ENCODE measurements at regions not wholly inside any gene's neighbourhood (a gene's known extent, or its start where the extent isn't known, plus 50 kb on each side); places are given as distances from the start of the nearest gene placed in this dataset.

DNA sequence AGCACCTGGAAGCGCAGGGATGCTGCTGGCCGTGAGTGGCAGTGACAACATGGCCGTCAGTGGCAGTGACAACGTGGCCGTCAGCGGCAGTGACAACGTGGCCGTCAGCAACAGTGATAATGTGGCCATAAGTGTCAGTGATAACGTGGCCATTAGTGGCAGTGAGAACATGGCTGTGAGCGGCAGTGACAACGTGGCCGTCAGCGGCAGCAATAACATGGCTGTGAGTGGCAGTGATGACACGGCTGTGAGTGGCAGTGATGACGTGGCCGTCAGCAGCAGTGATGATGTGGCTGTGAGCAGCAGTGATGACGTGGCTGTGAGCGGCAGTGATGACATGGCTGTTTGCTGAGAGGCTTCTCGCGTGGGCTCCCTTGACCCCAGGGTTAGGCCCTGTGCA is 169.8 kb downstream of the ERMARD start:
- Mint-ChIP-seq H3K36me3 (ENCODE audit: low read depth) (peaks cover 5% of the 10 kb centered on the region; the same call in 1 of the 3 replicates), H3K4me3 (no peak overlapping the region), H3K9me3 (peaks cover 6% of the 10 kb centered on the region), H3K4me1 (peaks cover 2% of the 10 kb centered on the region), H3K27ac (no peak overlapping the region), H3K27me3 (ENCODE audit: insufficient read depth, low read depth, poor library complexity) (peaks cover 6% of the 10 kb centered on the region)
- Histone ChIP-seq H3K27ac (ENCODE audit: low read depth) (no peak overlapping the region), H3K9me2 (ENCODE audit: insufficient read depth) (no peaks in the 10 kb centered on the region), H3K79me2 (replicated peaks; ENCODE audit: insufficient read depth) (no peaks in the 10 kb centered on the region), H3K4me3 (no peak overlapping the region), H3K4me1 (ENCODE audit: insufficient read depth) (no peaks in the 10 kb centered on the region), H2AFZ (no peak overlapping the region), H4K20me1 (replicated peaks; ENCODE audit: insufficient read depth) (no peaks in the 10 kb centered on the region), H3K4me2 (no peak overlapping the region), H3K36me3 (ENCODE audit: insufficient read depth) (no peaks in the 10 kb centered on the region), H3F3A (replicated peaks; ENCODE audit: low read depth) (0 out of 2 replicates have a peak, but pooled peaks cover 5% of the 10 kb centered on the region), H3K27me3 (ENCODE audit: insufficient read depth) (no peaks in the 10 kb centered on the region)
- TF ChIP-seq EZH2phosphoT487 (IDR thresholded peaks at IDR 0.05; ENCODE audit: unreplicated experiment) (no peak), ZNF331 (CRISPR knock-in tag; IDR thresholded peaks at IDR 0.05; ENCODE audit: low read depth) (no peak), ZNF114 (CRISPR knock-in tag; IDR thresholded peaks at IDR 0.05) (no peak), CREB1 (CRISPR knock-in tag; IDR thresholded peaks at IDR 0.05; ENCODE audit: low read depth) (no peak), EZH2 (IDR thresholded peaks at IDR 0.05; ENCODE audit: low read depth, unreplicated experiment) (no peak)
- TF ChIP-seq, protein P1, sequence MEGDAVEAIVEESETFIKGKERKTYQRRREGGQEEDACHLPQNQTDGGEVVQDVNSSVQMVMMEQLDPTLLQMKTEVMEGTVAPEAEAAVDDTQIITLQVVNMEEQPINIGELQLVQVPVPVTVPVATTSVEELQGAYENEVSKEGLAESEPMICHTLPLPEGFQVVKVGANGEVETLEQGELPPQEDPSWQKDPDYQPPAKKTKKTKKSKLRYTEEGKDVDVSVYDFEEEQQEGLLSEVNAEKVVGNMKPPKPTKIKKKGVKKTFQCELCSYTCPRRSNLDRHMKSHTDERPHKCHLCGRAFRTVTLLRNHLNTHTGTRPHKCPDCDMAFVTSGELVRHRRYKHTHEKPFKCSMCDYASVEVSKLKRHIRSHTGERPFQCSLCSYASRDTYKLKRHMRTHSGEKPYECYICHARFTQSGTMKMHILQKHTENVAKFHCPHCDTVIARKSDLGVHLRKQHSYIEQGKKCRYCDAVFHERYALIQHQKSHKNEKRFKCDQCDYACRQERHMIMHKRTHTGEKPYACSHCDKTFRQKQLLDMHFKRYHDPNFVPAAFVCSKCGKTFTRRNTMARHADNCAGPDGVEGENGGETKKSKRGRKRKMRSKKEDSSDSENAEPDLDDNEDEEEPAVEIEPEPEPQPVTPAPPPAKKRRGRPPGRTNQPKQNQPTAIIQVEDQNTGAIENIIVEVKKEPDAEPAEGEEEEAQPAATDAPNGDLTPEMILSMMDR (conservative IDR thresholded peaks at IDR 0.05; ENCODE audit: low read depth in 2 of 2): no peak
- TF ChIP-seq, protein P2, sequence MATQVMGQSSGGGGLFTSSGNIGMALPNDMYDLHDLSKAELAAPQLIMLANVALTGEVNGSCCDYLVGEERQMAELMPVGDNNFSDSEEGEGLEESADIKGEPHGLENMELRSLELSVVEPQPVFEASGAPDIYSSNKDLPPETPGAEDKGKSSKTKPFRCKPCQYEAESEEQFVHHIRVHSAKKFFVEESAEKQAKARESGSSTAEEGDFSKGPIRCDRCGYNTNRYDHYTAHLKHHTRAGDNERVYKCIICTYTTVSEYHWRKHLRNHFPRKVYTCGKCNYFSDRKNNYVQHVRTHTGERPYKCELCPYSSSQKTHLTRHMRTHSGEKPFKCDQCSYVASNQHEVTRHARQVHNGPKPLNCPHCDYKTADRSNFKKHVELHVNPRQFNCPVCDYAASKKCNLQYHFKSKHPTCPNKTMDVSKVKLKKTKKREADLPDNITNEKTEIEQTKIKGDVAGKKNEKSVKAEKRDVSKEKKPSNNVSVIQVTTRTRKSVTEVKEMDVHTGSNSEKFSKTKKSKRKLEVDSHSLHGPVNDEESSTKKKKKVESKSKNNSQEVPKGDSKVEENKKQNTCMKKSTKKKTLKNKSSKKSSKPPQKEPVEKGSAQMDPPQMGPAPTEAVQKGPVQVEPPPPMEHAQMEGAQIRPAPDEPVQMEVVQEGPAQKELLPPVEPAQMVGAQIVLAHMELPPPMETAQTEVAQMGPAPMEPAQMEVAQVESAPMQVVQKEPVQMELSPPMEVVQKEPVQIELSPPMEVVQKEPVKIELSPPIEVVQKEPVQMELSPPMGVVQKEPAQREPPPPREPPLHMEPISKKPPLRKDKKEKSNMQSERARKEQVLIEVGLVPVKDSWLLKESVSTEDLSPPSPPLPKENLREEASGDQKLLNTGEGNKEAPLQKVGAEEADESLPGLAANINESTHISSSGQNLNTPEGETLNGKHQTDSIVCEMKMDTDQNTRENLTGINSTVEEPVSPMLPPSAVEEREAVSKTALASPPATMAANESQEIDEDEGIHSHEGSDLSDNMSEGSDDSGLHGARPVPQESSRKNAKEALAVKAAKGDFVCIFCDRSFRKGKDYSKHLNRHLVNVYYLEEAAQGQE (IDR thresholded peaks at IDR 0.05; ENCODE audit: unreplicated experiment): no peak
- TF ChIP-seq, protein P3, sequence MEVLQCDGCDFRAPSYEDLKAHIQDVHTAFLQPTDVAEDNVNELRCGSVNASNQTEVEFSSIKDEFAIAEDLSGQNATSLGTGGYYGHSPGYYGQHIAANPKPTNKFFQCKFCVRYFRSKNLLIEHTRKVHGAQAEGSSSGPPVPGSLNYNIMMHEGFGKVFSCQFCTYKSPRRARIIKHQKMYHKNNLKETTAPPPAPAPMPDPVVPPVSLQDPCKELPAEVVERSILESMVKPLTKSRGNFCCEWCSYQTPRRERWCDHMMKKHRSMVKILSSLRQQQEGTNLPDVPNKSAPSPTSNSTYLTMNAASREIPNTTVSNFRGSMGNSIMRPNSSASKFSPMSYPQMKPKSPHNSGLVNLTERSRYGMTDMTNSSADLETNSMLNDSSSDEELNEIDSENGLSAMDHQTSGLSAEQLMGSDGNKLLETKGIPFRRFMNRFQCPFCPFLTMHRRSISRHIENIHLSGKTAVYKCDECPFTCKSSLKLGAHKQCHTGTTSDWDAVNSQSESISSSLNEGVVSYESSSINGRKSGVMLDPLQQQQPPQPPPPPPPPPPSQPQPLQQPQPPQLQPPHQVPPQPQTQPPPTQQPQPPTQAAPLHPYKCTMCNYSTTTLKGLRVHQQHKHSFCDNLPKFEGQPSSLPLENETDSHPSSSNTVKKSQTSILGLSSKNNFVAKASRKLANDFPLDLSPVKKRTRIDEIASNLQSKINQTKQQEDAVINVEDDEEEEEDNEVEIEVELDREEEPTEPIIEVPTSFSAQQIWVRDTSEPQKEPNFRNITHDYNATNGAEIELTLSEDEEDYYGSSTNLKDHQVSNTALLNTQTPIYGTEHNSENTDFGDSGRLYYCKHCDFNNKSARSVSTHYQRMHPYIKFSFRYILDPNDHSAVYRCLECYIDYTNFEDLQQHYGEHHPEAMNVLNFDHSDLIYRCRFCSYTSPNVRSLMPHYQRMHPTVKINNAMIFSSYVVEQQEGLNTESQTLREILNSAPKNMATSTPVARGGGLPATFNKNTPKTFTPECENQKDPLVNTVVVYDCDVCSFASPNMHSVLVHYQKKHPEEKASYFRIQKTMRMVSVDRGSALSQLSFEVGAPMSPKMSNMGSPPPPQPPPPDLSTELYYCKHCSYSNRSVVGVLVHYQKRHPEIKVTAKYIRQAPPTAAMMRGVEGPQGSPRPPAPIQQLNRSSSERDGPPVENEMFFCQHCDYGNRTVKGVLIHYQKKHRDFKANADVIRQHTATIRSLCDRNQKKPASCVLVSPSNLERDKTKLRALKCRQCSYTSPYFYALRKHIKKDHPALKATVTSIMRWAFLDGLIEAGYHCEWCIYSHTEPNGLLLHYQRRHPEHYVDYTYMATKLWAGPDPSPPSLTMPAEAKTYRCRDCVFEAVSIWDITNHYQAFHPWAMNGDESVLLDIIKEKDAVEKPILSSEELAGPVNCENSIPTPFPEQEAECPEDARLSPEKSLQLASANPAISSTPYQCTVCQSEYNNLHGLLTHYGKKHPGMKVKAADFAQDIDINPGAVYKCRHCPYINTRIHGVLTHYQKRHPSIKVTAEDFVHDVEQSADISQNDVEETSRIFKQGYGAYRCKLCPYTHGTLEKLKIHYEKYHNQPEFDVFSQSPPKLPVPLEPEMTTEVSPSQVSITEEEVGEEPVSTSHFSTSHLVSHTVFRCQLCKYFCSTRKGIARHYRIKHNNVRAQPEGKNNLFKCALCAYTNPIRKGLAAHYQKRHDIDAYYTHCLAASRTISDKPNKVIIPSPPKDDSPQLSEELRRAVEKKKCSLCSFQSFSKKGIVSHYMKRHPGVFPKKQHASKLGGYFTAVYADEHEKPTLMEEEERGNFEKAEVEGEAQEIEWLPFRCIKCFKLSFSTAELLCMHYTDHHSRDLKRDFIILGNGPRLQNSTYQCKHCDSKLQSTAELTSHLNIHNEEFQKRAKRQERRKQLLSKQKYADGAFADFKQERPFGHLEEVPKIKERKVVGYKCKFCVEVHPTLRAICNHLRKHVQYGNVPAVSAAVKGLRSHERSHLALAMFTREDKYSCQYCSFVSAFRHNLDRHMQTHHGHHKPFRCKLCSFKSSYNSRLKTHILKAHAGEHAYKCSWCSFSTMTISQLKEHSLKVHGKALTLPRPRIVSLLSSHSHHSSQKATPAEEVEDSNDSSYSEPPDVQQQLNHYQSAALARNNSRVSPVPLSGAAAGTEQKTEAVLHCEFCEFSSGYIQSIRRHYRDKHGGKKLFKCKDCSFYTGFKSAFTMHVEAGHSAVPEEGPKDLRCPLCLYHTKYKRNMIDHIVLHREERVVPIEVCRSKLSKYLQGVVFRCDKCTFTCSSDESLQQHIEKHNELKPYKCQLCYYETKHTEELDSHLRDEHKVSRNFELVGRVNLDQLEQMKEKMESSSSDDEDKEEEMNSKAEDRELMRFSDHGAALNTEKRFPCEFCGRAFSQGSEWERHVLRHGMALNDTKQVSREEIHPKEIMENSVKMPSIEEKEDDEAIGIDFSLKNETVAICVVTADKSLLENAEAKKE (CRISPR knock-in tag; IDR thresholded peaks at IDR 0.05): no peak
- ATAC-seq (no peak), DNase-seq (ENCODE audit: low spot score) (no peak)

All from GM23338 (cell line).